ENCODE measurements at regions not wholly inside any gene's neighbourhood (a gene's known extent, or its start where the extent isn't known, plus 50 kb on each side); places are given as distances from the start of the nearest gene placed in this dataset.

DNA sequence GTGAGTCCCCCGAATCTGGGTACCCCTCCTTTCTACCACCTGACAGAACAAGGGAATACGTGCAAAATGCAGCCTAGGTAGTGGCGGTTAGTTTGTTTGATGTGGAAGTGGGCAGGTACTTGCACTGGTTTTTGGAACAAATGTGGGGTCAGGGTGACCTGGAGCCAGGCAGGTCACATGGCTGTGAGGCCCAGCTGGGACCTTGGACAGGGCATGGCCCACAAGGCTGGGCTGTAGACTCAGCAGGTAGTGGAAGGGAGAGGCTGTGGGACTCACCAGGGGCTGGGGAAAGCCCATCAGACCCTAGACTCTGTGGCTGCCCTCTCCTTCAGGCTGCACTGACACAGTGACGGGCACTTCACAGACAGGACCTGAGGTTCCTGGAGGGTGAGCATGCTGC, 159.9 kb upstream of the ADCY1 start:
- TF ChIP-seq POLR2A (IDR thresholded peaks at IDR 0.05; ENCODE audit: low read length) (no peak), GATA1 (IDR thresholded peaks at IDR 0.05; ENCODE audit: low read depth, low read length) (no peak)
